ENCODE measurements at regions not wholly inside any gene's neighbourhood (a gene's known extent, or its start where the extent isn't known, plus 50 kb on each side); places are given as distances from the start of the nearest gene placed in this dataset.

GRCh38 chr3:117919621-117920020 is 1115.0 kb downstream of the IGSF11 start:
- TF ChIP-seq, protein P1, sequence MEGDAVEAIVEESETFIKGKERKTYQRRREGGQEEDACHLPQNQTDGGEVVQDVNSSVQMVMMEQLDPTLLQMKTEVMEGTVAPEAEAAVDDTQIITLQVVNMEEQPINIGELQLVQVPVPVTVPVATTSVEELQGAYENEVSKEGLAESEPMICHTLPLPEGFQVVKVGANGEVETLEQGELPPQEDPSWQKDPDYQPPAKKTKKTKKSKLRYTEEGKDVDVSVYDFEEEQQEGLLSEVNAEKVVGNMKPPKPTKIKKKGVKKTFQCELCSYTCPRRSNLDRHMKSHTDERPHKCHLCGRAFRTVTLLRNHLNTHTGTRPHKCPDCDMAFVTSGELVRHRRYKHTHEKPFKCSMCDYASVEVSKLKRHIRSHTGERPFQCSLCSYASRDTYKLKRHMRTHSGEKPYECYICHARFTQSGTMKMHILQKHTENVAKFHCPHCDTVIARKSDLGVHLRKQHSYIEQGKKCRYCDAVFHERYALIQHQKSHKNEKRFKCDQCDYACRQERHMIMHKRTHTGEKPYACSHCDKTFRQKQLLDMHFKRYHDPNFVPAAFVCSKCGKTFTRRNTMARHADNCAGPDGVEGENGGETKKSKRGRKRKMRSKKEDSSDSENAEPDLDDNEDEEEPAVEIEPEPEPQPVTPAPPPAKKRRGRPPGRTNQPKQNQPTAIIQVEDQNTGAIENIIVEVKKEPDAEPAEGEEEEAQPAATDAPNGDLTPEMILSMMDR (IDR thresholded peaks at IDR 0.05; ENCODE audit: insufficient read depth, low read depth, low read length) = no peak
- TF ChIP-seq EZH2 (IDR thresholded peaks at IDR 0.05; ENCODE audit: insufficient read depth, low read length) = no peak

All from astrocyte (in vitro differentiated cells and primary cell).